Parathyroid adenoma (tissue), 2 donors: ENCODE measurements at regions not wholly inside any gene's neighbourhood (a gene's known extent, or its start where the extent isn't known, plus 50 kb on each side); places are given as distances from the start of the nearest gene placed in this dataset.

Experiments used
- H2AFZ ChIP-seq: fragments of 300-600 bp; sonication (generic); one replicate; pipeline ENCODE4 v1.7.0; 2017; ENCODE audit warnings: antibody characterized with exemption, mild to moderate bottlenecking
- H3K27ac ChIP-seq: fragments of 300-600 bp; sonication (generic); one replicate; pipeline ENCODE4 v1.7.0; 2017
- H3K27me3 ChIP-seq: fragments of 300-600 bp; sonication (generic); one replicate; pipeline ENCODE4 v1.7.0; 2017; ENCODE audit warnings: low read length; ENCODE audit not compliant: control insufficient read depth, insufficient read depth
- H3K36me3 ChIP-seq: fragments of 300-600 bp; sonication (generic); one replicate; pipeline ENCODE4 v1.7.0; 2017; ENCODE audit warnings: low read length; ENCODE audit not compliant: control insufficient read depth, insufficient read depth
- H3K4me1 ChIP-seq: fragments of 300-600 bp; sonication (generic); one replicate; pipeline ENCODE4 v1.7.0; 2017; ENCODE audit warnings: control low read depth
- H3K4me2 ChIP-seq: fragments of 300-600 bp; sonication (generic); one replicate; pipeline ENCODE4 v1.7.0; 2017; ENCODE audit warnings: low read length
- H3K4me3 ChIP-seq: fragments of 300-600 bp; sonication (generic); one replicate; pipeline ENCODE4 v1.7.0; 2017; ENCODE audit warnings: low read depth, low read length
- H3K79me2 ChIP-seq: fragments of 300-600 bp; sonication (generic); one replicate; pipeline ENCODE4 v1.7.0; 2017; ENCODE audit warnings: control low read depth
- H3K9ac ChIP-seq: fragments of 300-600 bp; sonication (generic); one replicate; pipeline ENCODE4 v1.7.0; 2017; ENCODE audit warnings: mild to moderate bottlenecking
- H3K9me3 ChIP-seq: fragments of 300-600 bp; sonication (generic); one replicate; pipeline ENCODE4 v1.7.0; 2017; ENCODE audit warnings: low read length; ENCODE audit not compliant: control insufficient read depth
- CTCF ChIP-seq: fragments of 300-600 bp; sonication (generic); IDR thresholded peaks from one replicate; pipeline ENCODE4 v1.7.0; 2017; ENCODE audit warnings: antibody characterized with exemption, mild to moderate bottlenecking
- donor health status: primary hyperparathyroidism.

- Histone ChIP-seq H3K4me2 (peak overlapping the region; percentile 75), H3K36me3 (no peaks in the 10 kb centered on the region), H3K4me1 (peaks cover 19% of the 10 kb centered on the region), H3K4me3 (peak overlapping the region; percentile 58), H3K27me3 (no peaks in the 10 kb centered on the region), H3K9me3 (no peaks in the 10 kb centered on the region), H3K27ac (peak overlapping the region; percentile 93), H3K9ac (no peak overlapping the region), H2AFZ (no peak overlapping the region), H3K79me2 (peaks cover 19% of the 10 kb centered on the region)
- no peak for TF ChIP-seq CTCF
These were observed 161.1 kb upstream of the GRK3 start for GRCh38 chr22:25403284-25403810.

- peak overlapping the region; percentile 93 for H3K27ac ChIP-seq
- H3K4me1 ChIP-seq, result peaks cover 19% of the 10 kb centered on the region
- no peak overlapping the region for H3K9ac ChIP-seq
These were observed 160.5 kb upstream of the GRK3 start for GRCh38 chr22:25403811-25404471.

GRCh38 chr22:25404556-25404927, 159.9 kb upstream of the GRK3 start:
- H3K4me2 ChIP-seq, result peak overlapping the region; percentile 75
- H2AFZ ChIP-seq, result peak overlapping the region; percentile 42
- peak overlapping the region; percentile 93 for H3K27ac ChIP-seq
- H3K4me3 ChIP-seq, result peak overlapping the region; percentile 58
- peaks cover 19% of the 10 kb centered on the region for H3K4me1 ChIP-seq
- no peak overlapping the region for H3K9ac ChIP-seq
- H3K36me3 ChIP-seq, result no peaks in the 10 kb centered on the region
- TF ChIP-seq CTCF, result no peak
- H3K27me3 ChIP-seq, result no peaks in the 10 kb centered on the region
- peaks cover 14% of the 10 kb centered on the region for H3K79me2 ChIP-seq
- no peaks in the 10 kb centered on the region for H3K9me3 ChIP-seq

More at GRCh38 chr22:25403811-25404471, 160.5 kb upstream of the GRK3 start:
- Histone ChIP-seq H3K36me3 (no peaks in the 10 kb centered on the region), H3K4me3 (peak overlapping the region; percentile 58), H3K4me2 (peak overlapping the region; percentile 75), H2AFZ (no peak overlapping the region), H3K9me3 (no peaks in the 10 kb centered on the region), H3K79me2 (peaks cover 14% of the 10 kb centered on the region), H3K27me3 (no peaks in the 10 kb centered on the region)
- no peak for TF ChIP-seq CTCF

GRCh38 chr22:25404928-25405816, 159.3 kb upstream of the GRK3 start:
- H2AFZ ChIP-seq, result peak overlapping the region; percentile 66
- no peaks in the 10 kb centered on the region for H3K9me3 ChIP-seq
- peaks cover 8% of the 10 kb centered on the region for H3K79me2 ChIP-seq
- no peak overlapping the region for H3K9ac ChIP-seq
- peak overlapping the region; percentile 58 for H3K4me3 ChIP-seq
- no peak for TF ChIP-seq CTCF
- H3K27ac ChIP-seq, result peak overlapping the region; percentile 64
- H3K27me3 ChIP-seq, result no peaks in the 10 kb centered on the region
- H3K4me2 ChIP-seq, result peak overlapping the region; percentile 95
- peaks cover 19% of the 10 kb centered on the region for H3K4me1 ChIP-seq
- no peaks in the 10 kb centered on the region for H3K36me3 ChIP-seq
